Body of pancreas (tissue), 4 donors: ENCODE measurements at regions not wholly inside any gene's neighbourhood (a gene's known extent, or its start where the extent isn't known, plus 50 kb on each side); places are given as distances from the start of the nearest gene placed in this dataset.

Experiments
- CTCF ChIP-seq, 7 experiments: fragments of 450-650 bp in 4 of 7; fragments of 200-600 bp in 3 of 7; sonication (generic) in 3 of 7; IDR thresholded peaks; one replicate each; pipeline ENCODE4 v1.5.1; 2016 to 2019; ENCODE audit warnings: antibody characterized with exemption in 7 of 7
- POLR2A ChIP-seq, 3 donors: fragments of 450-650 bp; IDR thresholded peaks; one replicate each; pipeline ENCODE4 v1.6.1; 2016; ENCODE audit warnings: antibody characterized with exemption in 3 of 3, mild to moderate bottlenecking in 2 of 3

GRCh38 chr3:16728770-16729745, 123.8 kb upstream of the DAZL start:
- TF ChIP-seq CTCF (IDR thresholded peaks at IDR 0.05) (no peak), POLR2A (IDR thresholded peaks at IDR 0.05) (no peak)
